T follicular helper cell (primary cell): ENCODE measurements at regions not wholly inside any gene's neighbourhood (a gene's known extent, or its start where the extent isn't known, plus 50 kb on each side); places are given as distances from the start of the nearest gene placed in this dataset.
"Not testable (repeated sequence)": the region's sequence is repeated elsewhere in the genome, so short reads cannot be mapped to it uniquely, and the experiment has no call there.

Experiments used
- DNase-seq: peaks from one replicate; pipeline ENCODE4 v3.0.0-alpha.2; 2020; ENCODE audit warnings: low read depth

GRCh38 chr21:27569831-27570230, 602.9 kb upstream of the ADAMTS5 start:
- no peak for DNase-seq

- DNase-seq, result no peak
Observed at GRCh38 chr21:27569091-27569490, 602.2 kb upstream of the ADAMTS5 start.

- no peak for DNase-seq
Observed at GRCh38 chr21:27567381-27567780, 600.5 kb upstream of the ADAMTS5 start.

GRCh38 chr21:27566521-27566920, 599.6 kb upstream of the ADAMTS5 start:
- no peak for DNase-seq

- no peak for DNase-seq
Observed at GRCh38 chr21:27565364-27565763, 598.5 kb upstream of the ADAMTS5 start.

- no peak for DNase-seq
Observed at GRCh38 chr21:27564684-27565301, 597.9 kb upstream of the ADAMTS5 start.

- DNase-seq, result no peak
Observed at GRCh38 chr21:27562303-27562702, 595.4 kb upstream of the ADAMTS5 start.

- no peak for DNase-seq
Observed at GRCh38 chr21:27561116-27561515, 594.2 kb upstream of the ADAMTS5 start.

- no peak for DNase-seq
Observed at GRCh38 chr21:27557356-27557755, 590.5 kb upstream of the ADAMTS5 start.

- DNase-seq, result no peak
Observed at GRCh38 chr21:27555996-27556395, 589.1 kb upstream of the ADAMTS5 start.

- no peak for DNase-seq
Observed at GRCh38 chr21:27550287-27550686, 583.4 kb upstream of the ADAMTS5 start.

GRCh38 chr21:27548486-27548885, 581.6 kb upstream of the ADAMTS5 start:
- DNase-seq, result no peak

- DNase-seq, result no peak
Observed at GRCh38 chr21:27545754-27546349, 579.0 kb upstream of the ADAMTS5 start.

- not testable (repeated sequence) for DNase-seq
Observed at GRCh38 chr21:27542126-27542525, 575.2 kb upstream of the ADAMTS5 start.

- DNase-seq, result no peak
Observed at GRCh38 chr21:27536319-27536718, 569.4 kb upstream of the ADAMTS5 start.

- no peak for DNase-seq
Observed at GRCh38 chr21:27535188-27535587, 568.3 kb upstream of the ADAMTS5 start.

- no peak for DNase-seq
Observed at GRCh38 chr21:27534206-27534605, 567.3 kb upstream of the ADAMTS5 start.

- no peak for DNase-seq
Observed at GRCh38 chr21:27532076-27532475, 565.2 kb upstream of the ADAMTS5 start.

- no peak for DNase-seq
Observed at GRCh38 chr21:27528697-27529096, 561.8 kb upstream of the ADAMTS5 start.

GRCh38 chr21:27526451-27526850, 559.6 kb upstream of the ADAMTS5 start:
- no peak for DNase-seq

GRCh38 chr21:27525780-27526179, 558.9 kb upstream of the ADAMTS5 start:
- DNase-seq, result no peak

- DNase-seq, result no peak
Observed at GRCh38 chr21:27519361-27519760, 552.5 kb upstream of the ADAMTS5 start.

- not testable (repeated sequence) for DNase-seq
Observed at GRCh38 chr21:27517177-27517576, 550.3 kb upstream of the ADAMTS5 start.

GRCh38 chr21:27515676-27516075, 548.8 kb upstream of the ADAMTS5 start:
- no peak for DNase-seq
